ENCODE measurements at regions not wholly inside any gene's neighbourhood (a gene's known extent, or its start where the extent isn't known, plus 50 kb on each side); places are given as distances from the start of the nearest gene placed in this dataset.

DNA sequence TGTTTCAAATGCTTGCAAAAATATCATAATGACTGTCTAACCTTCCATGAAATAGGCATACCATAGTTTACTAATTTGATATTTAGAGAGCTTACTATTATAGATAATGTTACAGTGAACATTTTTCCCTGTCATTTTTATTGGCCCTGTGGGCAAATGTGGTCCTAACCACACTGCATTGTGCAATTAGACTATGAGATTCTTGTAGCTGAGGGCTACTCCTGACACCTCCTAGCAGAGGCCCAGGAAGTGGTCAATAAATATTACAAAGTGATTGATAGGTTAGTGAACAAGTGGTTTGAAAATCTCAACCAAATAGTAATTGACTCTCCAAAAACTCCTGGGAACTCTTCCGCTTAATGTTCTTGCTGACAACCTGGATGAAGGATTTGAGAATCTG lies 160.5 kb upstream of the KCNG1 start:
- Histone ChIP-seq H3K4me2 (ENCODE audit: low read length) (no peak overlapping the region), H3K9ac (no peak overlapping the region), H3K4me1 (no peaks in the 10 kb centered on the region), H3K27me3 (ENCODE audit: control insufficient read depth, insufficient read depth, low read length) (no peaks in the 10 kb centered on the region), H3K27ac (no peak overlapping the region), H3K79me2 (no peaks in the 10 kb centered on the region), H3K36me3 (ENCODE audit: control insufficient read depth, insufficient read depth, low read length) (no peaks in the 10 kb centered on the region), H3K9me3 (ENCODE audit: control insufficient read depth, low read length) (no peaks in the 10 kb centered on the region), H2AFZ (no peak overlapping the region), H3K4me3 (ENCODE audit: low read depth, low read length) (no peak overlapping the region)
- TF ChIP-seq, protein P1, sequence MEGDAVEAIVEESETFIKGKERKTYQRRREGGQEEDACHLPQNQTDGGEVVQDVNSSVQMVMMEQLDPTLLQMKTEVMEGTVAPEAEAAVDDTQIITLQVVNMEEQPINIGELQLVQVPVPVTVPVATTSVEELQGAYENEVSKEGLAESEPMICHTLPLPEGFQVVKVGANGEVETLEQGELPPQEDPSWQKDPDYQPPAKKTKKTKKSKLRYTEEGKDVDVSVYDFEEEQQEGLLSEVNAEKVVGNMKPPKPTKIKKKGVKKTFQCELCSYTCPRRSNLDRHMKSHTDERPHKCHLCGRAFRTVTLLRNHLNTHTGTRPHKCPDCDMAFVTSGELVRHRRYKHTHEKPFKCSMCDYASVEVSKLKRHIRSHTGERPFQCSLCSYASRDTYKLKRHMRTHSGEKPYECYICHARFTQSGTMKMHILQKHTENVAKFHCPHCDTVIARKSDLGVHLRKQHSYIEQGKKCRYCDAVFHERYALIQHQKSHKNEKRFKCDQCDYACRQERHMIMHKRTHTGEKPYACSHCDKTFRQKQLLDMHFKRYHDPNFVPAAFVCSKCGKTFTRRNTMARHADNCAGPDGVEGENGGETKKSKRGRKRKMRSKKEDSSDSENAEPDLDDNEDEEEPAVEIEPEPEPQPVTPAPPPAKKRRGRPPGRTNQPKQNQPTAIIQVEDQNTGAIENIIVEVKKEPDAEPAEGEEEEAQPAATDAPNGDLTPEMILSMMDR (IDR thresholded peaks at IDR 0.05) = no peak

DNA sequence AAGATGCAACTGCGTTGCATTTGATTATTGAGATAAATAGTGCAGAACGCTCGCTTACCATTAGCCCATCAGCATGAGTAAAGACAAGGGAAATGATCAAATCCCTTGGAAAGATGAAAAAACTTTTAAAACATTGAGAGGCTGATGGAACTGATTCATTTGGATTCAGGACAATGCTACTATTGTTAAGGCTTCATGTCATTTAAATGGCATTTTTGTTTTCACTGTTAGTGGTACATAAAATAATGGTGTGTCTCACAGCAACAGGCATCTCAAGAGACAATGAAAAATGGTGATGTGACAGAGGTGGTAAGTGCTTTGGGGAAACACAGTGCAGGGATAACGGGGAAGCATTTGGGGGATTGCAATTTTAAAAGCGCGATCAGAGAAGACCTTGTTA lies 159.7 kb upstream of the KCNG1 start:
- H3K4me1 ChIP-seq = no peaks in the 10 kb centered on the region
- TF ChIP-seq, protein P1 (IDR thresholded peaks at IDR 0.05) = no peak
- H3K79me2 ChIP-seq = no peaks in the 10 kb centered on the region
- no peak overlapping the region for H3K9ac ChIP-seq
- H3K27me3 ChIP-seq (ENCODE audit: control insufficient read depth, insufficient read depth, low read length) = no peaks in the 10 kb centered on the region
- H3K27ac ChIP-seq = no peak overlapping the region
- H2AFZ ChIP-seq = no peak overlapping the region
- H3K9me3 ChIP-seq (ENCODE audit: control insufficient read depth, low read length) = no peaks in the 10 kb centered on the region
- H3K36me3 ChIP-seq (ENCODE audit: control insufficient read depth, insufficient read depth, low read length) = no peaks in the 10 kb centered on the region
- no peak overlapping the region for H3K4me3 ChIP-seq (ENCODE audit: low read depth, low read length)
- no peak overlapping the region for H3K4me2 ChIP-seq (ENCODE audit: low read length)

DNA sequence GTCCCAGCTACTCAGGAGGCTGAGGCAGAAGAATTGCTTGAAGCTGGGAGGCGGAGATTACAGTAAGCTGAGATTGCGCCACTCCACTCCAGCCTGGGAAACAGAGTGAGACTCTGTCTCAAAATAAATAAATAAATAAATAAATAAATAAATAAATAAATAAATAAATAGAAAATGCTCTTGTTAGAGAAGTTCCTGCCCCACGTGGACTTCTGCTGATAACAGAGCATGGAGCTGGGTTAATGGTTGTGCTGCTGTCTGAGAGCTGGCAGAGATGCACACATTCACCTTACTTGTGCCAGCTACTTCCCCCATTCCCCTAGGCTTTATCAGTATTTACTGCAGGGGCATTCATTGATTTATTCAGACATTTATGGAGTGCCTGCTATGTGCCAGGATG lies 155.2 kb upstream of the KCNG1 start:
- Histone ChIP-seq H3K36me3 (ENCODE audit: control insufficient read depth, insufficient read depth, low read length) (no peaks in the 10 kb centered on the region), H3K27ac (no peak overlapping the region), H3K4me2 (ENCODE audit: low read length) (no peak overlapping the region), H3K79me2 (no peaks in the 10 kb centered on the region), H3K27me3 (ENCODE audit: control insufficient read depth, insufficient read depth, low read length) (no peaks in the 10 kb centered on the region), H3K4me3 (ENCODE audit: low read depth, low read length) (no peak overlapping the region), H3K4me1 (no peaks in the 10 kb centered on the region), H3K9me3 (ENCODE audit: control insufficient read depth, low read length) (no peaks in the 10 kb centered on the region), H2AFZ (no peak overlapping the region), H3K9ac (no peak overlapping the region)
- TF ChIP-seq, protein P1 (IDR thresholded peaks at IDR 0.05) = no peak

DNA sequence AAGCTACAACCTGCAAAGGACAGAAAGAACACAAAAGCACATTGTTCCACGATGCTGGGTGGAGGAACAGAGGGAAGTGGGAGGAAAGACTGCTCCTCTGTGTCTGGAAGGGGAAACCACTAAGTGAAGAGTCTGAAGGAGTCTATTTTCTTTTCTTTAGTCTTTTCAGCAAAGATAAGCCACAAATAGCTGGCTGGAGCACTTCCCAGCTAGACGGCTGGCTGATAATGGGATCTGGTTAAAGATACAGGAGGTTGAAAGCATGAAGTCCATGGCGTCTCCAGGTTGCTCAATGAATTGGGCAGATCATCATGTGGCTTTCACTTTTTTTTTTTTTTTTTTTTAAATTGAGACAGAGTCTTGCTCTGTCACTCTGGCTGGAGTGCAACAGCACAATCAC lies 154.0 kb upstream of the KCNG1 start:
- no peak overlapping the region for H3K27ac ChIP-seq
- TF ChIP-seq, protein P1 (IDR thresholded peaks at IDR 0.05) = no peak
- no peak overlapping the region for H3K9ac ChIP-seq
- no peaks in the 10 kb centered on the region for H3K27me3 ChIP-seq (ENCODE audit: control insufficient read depth, insufficient read depth, low read length)
- H3K79me2 ChIP-seq = no peaks in the 10 kb centered on the region
- H3K4me1 ChIP-seq = no peaks in the 10 kb centered on the region
- no peak overlapping the region for H3K4me2 ChIP-seq (ENCODE audit: low read length)
- no peaks in the 10 kb centered on the region for H3K36me3 ChIP-seq (ENCODE audit: control insufficient read depth, insufficient read depth, low read length)
- H2AFZ ChIP-seq = no peak overlapping the region
- H3K4me3 ChIP-seq (ENCODE audit: low read depth, low read length) = no peak overlapping the region
- no peaks in the 10 kb centered on the region for H3K9me3 ChIP-seq (ENCODE audit: control insufficient read depth, low read length)

DNA sequence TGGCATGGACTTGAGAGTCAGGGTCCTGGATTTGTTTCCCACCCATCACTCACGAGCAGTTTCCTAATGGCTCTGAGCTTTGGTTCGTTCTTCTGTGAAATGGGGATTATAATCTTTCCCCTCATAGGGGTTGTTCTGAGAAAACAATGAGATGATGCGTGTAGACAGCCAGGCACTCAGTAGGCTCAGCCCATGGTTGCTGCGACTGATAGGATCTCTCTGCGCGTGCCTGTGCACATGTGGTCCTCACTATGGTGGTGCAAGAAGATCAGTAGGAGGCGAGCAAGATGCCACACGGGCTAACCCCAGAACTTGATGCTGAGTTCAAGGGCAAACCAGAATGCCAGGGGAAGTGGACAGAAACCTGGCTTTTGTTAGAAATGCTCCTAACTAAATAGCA lies 153.5 kb upstream of the KCNG1 start:
- TF ChIP-seq, protein P1 (IDR thresholded peaks at IDR 0.05) = no peak
- Histone ChIP-seq H3K27me3 (ENCODE audit: control insufficient read depth, insufficient read depth, low read length) (no peaks in the 10 kb centered on the region), H3K9me3 (ENCODE audit: control insufficient read depth, low read length) (no peaks in the 10 kb centered on the region), H3K4me1 (no peaks in the 10 kb centered on the region), H3K4me3 (ENCODE audit: low read depth, low read length) (no peak overlapping the region), H2AFZ (no peak overlapping the region), H3K36me3 (ENCODE audit: control insufficient read depth, insufficient read depth, low read length) (no peaks in the 10 kb centered on the region), H3K9ac (no peak overlapping the region), H3K79me2 (no peaks in the 10 kb centered on the region), H3K27ac (no peak overlapping the region), H3K4me2 (ENCODE audit: low read length) (no peak overlapping the region)

Measured in parathyroid adenoma (tissue), 2 donors.